ENCODE measurements at regions not wholly inside any gene's neighbourhood (a gene's known extent, or its start where the extent isn't known, plus 50 kb on each side); places are given as distances from the start of the nearest gene placed in this dataset.

- H3K27ac ChIP-seq, result no peak overlapping the region
- DNase-seq, result no peak
- H3K27me3 ChIP-seq, result no peaks in the 10 kb centered on the region
- TF ChIP-seq EP300 (IDR thresholded peaks at IDR 0.05), result no peak
- TF ChIP-seq POLR2A (IDR thresholded peaks at IDR 0.05), result no peak
- TF ChIP-seq CTCF (IDR thresholded peaks at IDR 0.05), result no peak
- WGBS, 3 donors, result 55 to 66% (median 62%) methylated on average over 2 of the region's 2 CpGs
- intact Hi-C loops (cut with DNase I), result no loop called here
- H3K36me3 ChIP-seq, result no peaks in the 10 kb centered on the region
- H3K4me3 ChIP-seq, result no peak overlapping the region
- H3K9me3 ChIP-seq, result no peaks in the 10 kb centered on the region
- no peaks in the 10 kb centered on the region for H3K4me1 ChIP-seq (ENCODE audit: insufficient read depth)
Observed at GRCh38 chr2:155157711-155158110, 459.2 kb downstream of the KCNJ3 start.

- Histone ChIP-seq H3K36me3 (no peaks in the 10 kb centered on the region), H3K27me3 (no peaks in the 10 kb centered on the region), H3K4me3 (no peak overlapping the region), H3K4me1 (ENCODE audit: insufficient read depth) (no peaks in the 10 kb centered on the region), H3K9me3 (no peaks in the 10 kb centered on the region), H3K27ac (no peak overlapping the region)
- no peak for TF ChIP-seq CTCF (IDR thresholded peaks at IDR 0.05)
- TF ChIP-seq EP300 (IDR thresholded peaks at IDR 0.05), result no peak
- 16 to 23% (median 17%) methylated on average over 3 of the region's 3 CpGs for WGBS, 3 donors
- intact Hi-C loops (cut with DNase I), result no loop called here
- no peak for DNase-seq
Observed at GRCh38 chr2:155157065-155157464, 458.6 kb downstream of the KCNJ3 start.

GRCh38 chr2:155151945-155152344, 453.4 kb downstream of the KCNJ3 start:
- 81 to 85% (median 85%) methylated on average over 2 of the region's 2 CpGs for WGBS, 3 donors
- intact Hi-C loops (cut with DNase I), result no loop called here

GRCh38 chr2:155151472-155151871, 453.0 kb downstream of the KCNJ3 start:
- no peak for DNase-seq
- no peaks in the 10 kb centered on the region for H3K4me1 ChIP-seq (ENCODE audit: insufficient read depth)
- intact Hi-C loops (cut with DNase I), result no loop called here
- peaks cover 2% of the 10 kb centered on the region for H3K27me3 ChIP-seq
- H3K27ac ChIP-seq, result no peak overlapping the region
- no peaks in the 10 kb centered on the region for H3K36me3 ChIP-seq
- no peaks in the 10 kb centered on the region for H3K9me3 ChIP-seq
- H3K4me3 ChIP-seq, result no peak overlapping the region
- TF ChIP-seq POLR2A (IDR thresholded peaks at IDR 0.05) (no peak), CTCF (IDR thresholded peaks at IDR 0.05) (no peak), EP300 (IDR thresholded peaks at IDR 0.05) (no peak)

More at GRCh38 chr2:155151945-155152344, 453.4 kb downstream of the KCNJ3 start:
- TF ChIP-seq EP300 (IDR thresholded peaks at IDR 0.05) (no peak), POLR2A (IDR thresholded peaks at IDR 0.05) (no peak), CTCF (IDR thresholded peaks at IDR 0.05) (no peak)
- Histone ChIP-seq H3K36me3 (no peaks in the 10 kb centered on the region), H3K9me3 (no peaks in the 10 kb centered on the region), H3K27ac (no peak overlapping the region), H3K4me3 (no peak overlapping the region), H3K27me3 (peaks cover 2% of the 10 kb centered on the region), H3K4me1 (ENCODE audit: insufficient read depth) (no peaks in the 10 kb centered on the region)
- no peak for DNase-seq

- no peak for TF ChIP-seq CTCF (IDR thresholded peaks at IDR 0.05)
- no peak for TF ChIP-seq POLR2A (IDR thresholded peaks at IDR 0.05)
- no peak for TF ChIP-seq EP300 (IDR thresholded peaks at IDR 0.05)
- DNase-seq, result no peak
- H3K4me3 ChIP-seq, result no peak overlapping the region
- H3K27ac ChIP-seq, result no peak overlapping the region
- no peaks in the 10 kb centered on the region for H3K9me3 ChIP-seq
- peaks cover 2% of the 10 kb centered on the region for H3K27me3 ChIP-seq
- intact Hi-C loops (cut with DNase I), result no loop called here
- no peaks in the 10 kb centered on the region for H3K36me3 ChIP-seq
- 10 to 35% (median 20%) methylated on average over 3 of the region's 3 CpGs for WGBS, 3 donors
- no peaks in the 10 kb centered on the region for H3K4me1 ChIP-seq (ENCODE audit: insufficient read depth)
Observed at GRCh38 chr2:155145758-155146229, 447.3 kb downstream of the KCNJ3 start.

All from ovary (tissue), 7 donors.